ENCODE measurements at regions not wholly inside any gene's neighbourhood (a gene's known extent, or its start where the extent isn't known, plus 50 kb on each side); places are given as distances from the start of the nearest gene placed in this dataset.
"Not testable (repeated sequence)": the region's sequence is repeated elsewhere in the genome, so short reads cannot be mapped to it uniquely, and the experiment has no call there.

- no peak overlapping the region for H3K4me3 ChIP-seq (ENCODE audit: low read depth, low read length)
- TF ChIP-seq POLR2A (IDR thresholded peaks at IDR 0.05; ENCODE audit: extremely low read depth, insufficient read length) (no peak), MYC (IDR thresholded peaks at IDR 0.05; ENCODE audit: low read depth, low read length) (no peak), CTCF (IDR thresholded peaks at IDR 0.05; ENCODE audit: low read depth, low read length) (no peak), MAX (IDR thresholded peaks at IDR 0.05; ENCODE audit: low read depth, low read length) (no peak)
- no peak for DNase-seq (ENCODE audit: low read depth)
These were observed 178.4 kb upstream of the E2F8 start for GRCh38 chr11:19419021-19419750.

- H3K4me3 ChIP-seq (ENCODE audit: low read depth, low read length): no peak overlapping the region
- DNase-seq (ENCODE audit: low read depth): no peak
- TF ChIP-seq MAX (IDR thresholded peaks at IDR 0.05; ENCODE audit: low read depth, low read length) (no peak), POLR2A (IDR thresholded peaks at IDR 0.05; ENCODE audit: extremely low read depth, insufficient read length) (no peak), CTCF (IDR thresholded peaks at IDR 0.05; ENCODE audit: low read depth, low read length) (no peak), MYC (IDR thresholded peaks at IDR 0.05; ENCODE audit: low read depth, low read length) (no peak)
These were observed 177.5 kb upstream of the E2F8 start for GRCh38 chr11:19418221-19418620.

- H3K4me3 ChIP-seq (ENCODE audit: low read depth, low read length); DNase-seq (ENCODE audit: low read depth): not testable (repeated sequence)
These were observed 171.3 kb upstream of the E2F8 start for GRCh38 chr11:19412070-19412469.

- H3K4me3 ChIP-seq (ENCODE audit: low read depth, low read length): no peak overlapping the region
- DNase-seq (ENCODE audit: low read depth): no peak
- TF ChIP-seq MYC (IDR thresholded peaks at IDR 0.05; ENCODE audit: low read depth, low read length) (no peak), CTCF (IDR thresholded peaks at IDR 0.05; ENCODE audit: low read depth, low read length) (no peak), MAX (IDR thresholded peaks at IDR 0.05; ENCODE audit: low read depth, low read length) (no peak), POLR2A (IDR thresholded peaks at IDR 0.05; ENCODE audit: extremely low read depth, insufficient read length) (no peak)
These were observed 169.3 kb upstream of the E2F8 start for GRCh38 chr11:19410032-19410431.

GRCh38 chr11:19409307-19409706, 168.6 kb upstream of the E2F8 start:
- no peak overlapping the region for H3K4me3 ChIP-seq (ENCODE audit: low read depth, low read length)
- DNase-seq (ENCODE audit: low read depth): no peak
- TF ChIP-seq CTCF (IDR thresholded peaks at IDR 0.05; ENCODE audit: low read depth, low read length): no peak
- TF ChIP-seq MYC (IDR thresholded peaks at IDR 0.05; ENCODE audit: low read depth, low read length): no peak
- no peak for TF ChIP-seq MAX (IDR thresholded peaks at IDR 0.05; ENCODE audit: low read depth, low read length)
- TF ChIP-seq POLR2A (IDR thresholded peaks at IDR 0.05; ENCODE audit: extremely low read depth, insufficient read length): no peak

GRCh38 chr11:19407677-19408270, 167.0 kb upstream of the E2F8 start:
- no peak for DNase-seq (ENCODE audit: low read depth)
- H3K4me3 ChIP-seq (ENCODE audit: low read depth, low read length): no peak overlapping the region
- TF ChIP-seq CTCF (IDR thresholded peaks at IDR 0.05; ENCODE audit: low read depth, low read length) (no peak), POLR2A (IDR thresholded peaks at IDR 0.05; ENCODE audit: extremely low read depth, insufficient read length) (no peak), MYC (IDR thresholded peaks at IDR 0.05; ENCODE audit: low read depth, low read length) (no peak), MAX (IDR thresholded peaks at IDR 0.05; ENCODE audit: low read depth, low read length) (no peak)

All from NB4 (cell line).